HUDEP-2 (cell line): ENCODE measurements at regions not wholly inside any gene's neighbourhood (a gene's known extent, or its start where the extent isn't known, plus 50 kb on each side); places are given as distances from the start of the nearest gene placed in this dataset.

Experiments used
- DNase-seq, 76 experiments: peaks; one replicate each; lab custom pipeline; 2025; ENCODE audit not compliant: unreplicated experiment in 76 of 76; lab: John Stamatoyannopoulos, UW

DNA sequence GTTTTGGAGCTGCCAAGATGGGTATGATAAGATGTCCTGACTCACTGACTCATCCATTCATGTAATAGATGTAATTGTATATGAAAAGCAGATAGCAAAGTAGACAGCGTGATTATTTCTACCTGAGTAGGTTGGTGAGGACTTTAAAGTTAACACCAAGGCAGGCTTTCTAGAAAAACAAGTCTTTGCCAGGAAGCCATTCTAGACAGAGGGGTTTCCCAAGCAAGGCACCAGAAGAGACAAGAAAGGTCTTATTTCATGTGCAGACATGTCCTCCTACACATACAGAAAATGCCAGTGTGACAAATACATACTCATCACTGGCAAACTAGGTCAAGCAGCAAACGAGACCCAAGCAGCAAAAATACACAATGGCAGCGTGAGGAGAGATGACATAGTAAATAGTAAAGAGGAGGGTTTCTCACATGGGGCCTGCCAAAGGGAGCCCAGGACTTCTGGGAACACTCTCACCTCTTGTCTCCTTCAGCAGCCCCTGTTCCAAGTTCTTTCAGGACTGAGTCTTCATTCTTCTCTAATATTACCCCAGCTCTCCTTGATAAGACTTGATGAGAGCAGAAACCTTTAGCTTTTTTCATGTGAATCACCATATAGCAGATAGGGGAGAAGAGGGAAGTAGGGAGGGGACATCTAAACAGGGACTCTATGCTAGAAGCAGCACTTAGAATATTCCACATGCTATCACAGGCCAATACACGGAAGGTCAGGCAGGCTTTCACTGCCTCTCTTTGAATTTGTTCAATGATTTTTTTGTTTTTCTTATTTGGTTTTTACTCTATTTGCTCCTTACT is 114.6 kb upstream of the ATP1B1 start:
- no peak for DNase-seq

DNA sequence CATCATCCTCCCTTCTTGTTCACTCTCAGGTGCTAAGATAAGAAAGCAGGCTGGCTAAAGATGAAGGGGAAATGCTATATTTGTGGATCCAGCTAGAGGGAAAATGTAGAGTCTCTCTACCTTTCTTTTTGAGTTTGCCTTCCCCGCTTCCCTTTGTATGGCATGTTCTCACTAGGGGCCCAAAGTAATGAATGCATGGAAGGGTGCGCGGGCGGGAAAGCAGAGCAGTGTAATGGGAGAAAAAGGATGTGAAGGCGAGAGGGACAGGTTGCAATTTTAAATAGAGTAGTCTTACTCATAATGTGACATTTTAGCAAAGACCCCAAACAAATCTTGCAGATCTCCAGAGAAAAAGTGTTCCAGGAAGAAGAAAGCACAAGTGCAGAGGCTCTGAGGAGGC is 105.1 kb upstream of the ATP1B1 start:
- DNase-seq, result no peak

DNA sequence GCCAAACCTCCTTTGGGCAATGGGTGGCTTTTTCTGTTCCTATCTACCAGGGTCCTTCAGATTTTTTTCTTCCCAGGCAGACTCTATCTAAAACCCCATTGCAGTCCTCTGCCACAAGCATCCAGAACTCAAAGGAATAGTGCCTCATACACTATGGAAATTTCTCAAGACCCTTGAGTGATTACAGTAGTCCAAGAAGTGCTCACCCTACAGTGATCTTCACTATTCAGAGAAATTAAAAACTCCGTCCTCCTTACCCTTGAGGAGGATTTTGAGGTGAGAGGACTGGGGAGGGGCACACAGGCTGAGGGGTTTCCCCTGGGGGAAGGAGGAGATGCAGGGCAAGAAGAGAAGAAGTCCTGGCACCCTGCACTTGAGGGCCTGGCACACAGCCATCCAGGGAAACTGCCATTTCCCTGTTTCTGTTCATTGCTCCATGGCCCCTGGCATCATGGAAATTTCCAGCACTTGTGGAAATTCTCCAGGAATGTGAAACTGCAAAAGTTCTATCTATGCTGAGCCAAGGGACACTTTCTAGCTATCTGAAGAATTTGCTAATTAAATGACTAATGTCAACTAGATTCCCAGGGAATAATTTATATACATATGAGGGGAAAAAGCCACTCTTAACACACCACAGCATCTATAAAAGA is 102.5 kb upstream of the ATP1B1 start:
- DNase-seq, result no peak

DNA sequence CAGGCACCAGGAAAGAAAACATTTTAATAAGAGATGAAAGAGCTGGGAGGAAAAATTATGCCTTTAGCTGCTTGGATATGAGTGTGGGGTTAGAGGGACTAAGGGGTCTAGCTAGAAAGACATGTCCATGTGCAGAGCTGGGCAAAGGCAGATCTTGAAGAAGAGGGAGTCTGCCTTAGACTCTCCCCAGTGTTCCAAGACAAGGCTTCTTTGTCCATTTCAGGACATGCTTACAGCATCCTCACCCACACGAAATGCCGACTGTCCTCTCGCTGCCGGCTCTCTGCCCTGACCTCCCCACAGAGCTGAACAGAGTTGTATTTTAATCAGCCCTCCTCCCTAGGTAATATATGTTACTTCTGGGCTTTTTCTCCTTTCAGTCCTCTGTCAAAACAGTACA is 100.7 kb upstream of the ATP1B1 start:
- no peak for DNase-seq

DNA sequence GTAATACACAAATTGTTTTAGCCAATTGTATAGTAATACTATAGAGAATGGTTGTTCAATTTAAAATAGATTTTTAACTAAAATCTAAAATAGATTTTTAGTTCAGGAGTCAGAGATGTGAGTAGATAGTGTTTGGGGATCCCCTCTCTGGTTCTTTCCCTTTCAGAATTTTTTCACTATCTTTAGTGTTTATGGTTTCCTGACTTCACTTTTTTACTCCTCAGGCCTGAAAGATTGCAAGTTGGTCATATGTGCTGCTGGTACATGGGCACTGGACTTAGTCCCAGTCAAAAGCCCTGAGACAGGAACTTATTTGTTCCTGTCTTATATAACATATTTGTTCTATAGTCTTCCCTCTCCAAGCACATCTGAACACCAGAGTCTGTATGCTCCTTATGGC is 96.8 kb upstream of the ATP1B1 start:
- DNase-seq, result no peak

DNA sequence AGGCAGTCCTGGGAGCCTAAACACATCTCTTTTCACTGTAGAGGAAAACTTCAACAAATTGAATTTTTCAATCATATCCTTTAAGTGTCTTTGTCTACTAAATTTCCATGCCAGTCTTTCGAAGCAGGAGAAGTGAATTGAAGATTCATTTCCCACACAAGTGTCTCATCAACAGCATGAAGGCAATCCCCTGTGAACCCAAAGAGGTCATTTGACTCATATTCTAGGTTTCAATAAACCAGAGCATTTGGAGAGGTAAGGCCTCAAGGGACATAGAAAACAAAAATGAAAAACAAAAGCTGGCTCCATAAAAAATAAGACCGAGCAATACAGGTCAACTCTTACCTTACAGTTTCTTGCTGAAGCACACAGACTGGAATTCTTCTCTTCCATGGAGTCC is 94.1 kb upstream of the ATP1B1 start:
- DNase-seq, result no peak

DNA sequence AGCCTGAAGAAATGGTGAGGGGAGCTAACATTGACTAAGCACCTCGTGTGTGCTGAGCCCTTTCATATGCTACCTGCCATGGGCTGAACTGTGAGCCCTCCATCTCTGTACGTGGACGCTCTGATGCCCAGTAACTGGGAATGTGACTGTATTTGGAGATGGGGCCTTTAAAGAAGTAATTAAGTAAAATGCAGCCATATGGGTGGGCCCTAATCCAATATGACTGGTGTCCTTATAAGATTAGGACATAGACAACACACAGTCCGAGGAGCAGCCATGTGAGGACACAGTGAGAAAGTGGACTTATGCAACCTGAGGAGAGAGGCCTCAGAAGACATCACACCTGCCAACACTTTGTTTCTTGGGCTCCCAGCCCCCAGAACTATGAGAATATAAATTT is 92.7 kb upstream of the ATP1B1 start:
- DNase-seq, result no peak

DNA sequence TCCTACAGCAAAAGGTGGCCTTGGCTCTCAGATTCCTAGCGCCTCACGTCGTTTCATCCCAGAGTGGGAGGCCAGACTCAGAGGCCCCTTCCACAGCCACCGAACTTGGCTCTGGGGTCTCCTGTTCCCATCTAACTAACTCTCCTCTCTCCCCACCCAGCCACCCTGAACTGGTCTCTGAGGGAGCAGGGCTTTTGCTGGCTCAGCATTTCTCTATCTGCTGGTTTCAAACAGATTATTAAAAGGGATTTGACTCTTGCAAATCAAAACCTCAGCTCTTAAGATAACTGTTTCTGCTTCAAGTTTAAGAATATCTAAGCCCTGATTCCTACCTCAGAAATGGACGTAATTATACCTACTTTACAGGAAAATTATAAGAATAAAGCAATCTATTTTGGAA is 91.0 kb upstream of the ATP1B1 start:
- DNase-seq, result no peak

DNA sequence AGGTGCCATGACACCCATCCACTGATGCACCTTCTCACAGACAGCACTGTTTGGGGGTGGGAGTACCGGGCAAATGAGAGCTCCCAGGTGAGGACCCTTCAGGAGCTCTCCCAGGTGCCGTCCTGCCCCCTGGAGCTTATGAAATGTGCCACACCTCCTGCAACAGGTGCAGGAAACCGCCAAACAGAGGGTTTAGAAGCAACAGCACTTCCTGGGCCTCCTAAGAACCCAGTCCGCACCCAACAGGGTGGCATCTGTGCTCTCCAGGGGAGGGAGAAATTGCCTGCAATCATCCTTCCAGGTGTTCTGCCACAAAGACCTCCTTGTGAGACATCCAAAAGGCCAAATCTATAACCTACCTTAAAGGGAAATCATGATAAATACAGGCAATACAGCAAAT is 87.7 kb upstream of the ATP1B1 start:
- no peak for DNase-seq

DNA sequence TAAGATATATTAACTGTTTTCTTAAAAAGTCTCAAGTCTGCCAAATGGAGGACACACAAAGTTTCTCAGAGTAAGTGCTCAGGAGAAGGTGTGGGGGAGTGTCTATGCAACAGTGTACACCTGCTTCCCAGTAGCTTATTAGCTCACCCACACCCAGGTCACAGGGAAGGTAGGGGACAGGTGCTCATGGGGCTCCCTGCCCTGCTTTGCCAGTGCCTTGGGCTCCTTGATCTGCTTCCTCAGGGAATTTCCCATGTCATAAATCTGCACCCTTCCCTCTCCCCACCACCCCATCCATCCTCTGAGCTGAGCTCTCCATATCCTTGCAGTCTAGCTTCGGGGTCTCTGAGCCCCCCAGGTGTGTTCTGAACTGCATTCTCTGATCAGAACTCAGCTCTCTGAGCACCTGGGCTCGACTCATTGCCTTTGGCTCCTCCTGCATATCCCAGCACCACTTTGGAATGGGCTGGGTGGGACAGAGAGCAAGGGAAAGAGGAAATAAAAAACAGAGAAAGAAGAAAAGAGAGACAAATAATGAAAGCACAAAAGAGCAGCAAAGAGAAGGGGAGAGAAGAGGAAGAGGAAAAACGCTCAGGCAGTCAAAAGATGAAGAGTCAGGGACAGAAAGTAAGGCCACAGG is 87.0 kb upstream of the ATP1B1 start:
- DNase-seq, result no peak

DNA sequence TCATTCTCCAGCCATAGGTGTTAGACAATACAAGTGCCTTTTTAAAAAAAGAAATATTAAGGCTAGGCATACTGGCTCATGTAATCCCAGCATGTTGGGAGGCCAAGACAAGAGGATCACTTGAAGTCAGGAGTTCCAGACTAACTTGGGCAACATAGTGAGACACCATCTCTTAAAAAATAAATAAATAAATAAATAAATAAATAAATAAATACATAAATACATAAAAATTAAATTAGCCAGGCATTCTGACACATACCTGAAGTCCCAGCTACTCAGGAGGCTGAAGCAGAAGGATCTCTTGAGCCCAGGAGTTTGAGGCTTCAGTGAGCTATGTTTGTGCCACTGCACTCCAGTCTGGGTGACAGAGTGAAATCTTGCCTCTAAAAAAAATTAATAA is 85.8 kb upstream of the ATP1B1 start:
- DNase-seq, result no peak

DNA sequence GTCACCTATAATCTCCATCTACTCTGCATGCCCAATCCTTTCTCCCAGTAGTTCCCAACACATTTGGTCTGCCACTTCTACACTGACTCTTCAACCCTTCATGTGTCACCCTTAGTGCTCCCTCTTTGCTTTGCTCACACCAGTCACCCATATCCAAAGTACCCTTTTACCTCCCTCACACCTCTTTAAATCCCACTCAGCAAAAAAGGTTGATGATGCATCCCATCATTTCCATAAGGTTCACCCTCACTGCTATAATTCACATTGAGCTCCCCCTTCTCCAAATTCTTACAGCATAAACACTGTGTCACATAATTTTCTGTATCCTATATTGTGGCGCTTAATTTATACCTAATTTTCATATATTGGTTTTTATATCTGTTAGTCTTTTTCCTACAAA is 83.8 kb upstream of the ATP1B1 start:
- no peak for DNase-seq

DNA sequence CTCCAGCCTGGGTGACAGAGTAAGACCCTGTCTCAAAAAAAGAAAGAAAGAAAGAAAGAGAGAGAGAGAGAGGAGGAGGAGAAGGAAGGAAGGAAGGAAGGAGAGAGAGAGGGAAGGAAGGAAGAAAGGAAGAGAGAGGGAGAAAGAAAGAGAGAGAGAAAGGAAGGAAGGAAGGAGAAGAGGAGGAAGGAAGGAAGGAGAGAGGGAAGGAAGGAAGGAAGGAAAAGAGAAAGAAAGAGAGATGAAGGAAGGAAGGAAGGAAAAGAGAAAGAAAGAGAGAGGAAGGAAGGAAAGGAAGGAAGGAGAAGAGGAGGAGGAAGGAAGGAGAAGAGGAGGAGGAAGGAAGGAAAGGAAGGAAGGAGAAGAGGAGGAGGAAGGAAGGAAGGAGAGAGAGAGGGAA is 82.2 kb upstream of the ATP1B1 start:
- no peak for DNase-seq

DNA sequence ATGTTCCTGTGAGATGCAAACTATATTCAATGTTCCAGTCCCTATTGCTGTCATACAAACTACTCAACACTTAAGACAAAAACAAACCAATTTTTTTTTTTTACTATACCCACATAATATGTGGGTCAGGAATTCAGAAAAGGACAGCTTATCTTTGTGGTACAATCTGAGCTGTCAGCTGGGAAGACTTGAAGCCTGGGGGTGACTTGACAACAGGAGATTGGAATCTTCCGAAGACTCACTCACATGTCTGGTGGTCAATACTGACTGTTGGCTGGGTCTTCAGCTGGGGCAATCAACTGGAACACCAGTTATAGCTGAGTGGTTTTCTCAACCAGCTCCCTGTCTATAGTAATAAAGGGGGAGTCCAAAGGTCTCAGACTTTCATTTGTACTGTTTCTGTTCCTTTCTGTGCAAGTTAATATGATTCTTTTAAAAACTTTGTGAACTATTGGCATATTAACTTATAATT is 81.7 kb upstream of the ATP1B1 start:
- no peak for DNase-seq

DNA sequence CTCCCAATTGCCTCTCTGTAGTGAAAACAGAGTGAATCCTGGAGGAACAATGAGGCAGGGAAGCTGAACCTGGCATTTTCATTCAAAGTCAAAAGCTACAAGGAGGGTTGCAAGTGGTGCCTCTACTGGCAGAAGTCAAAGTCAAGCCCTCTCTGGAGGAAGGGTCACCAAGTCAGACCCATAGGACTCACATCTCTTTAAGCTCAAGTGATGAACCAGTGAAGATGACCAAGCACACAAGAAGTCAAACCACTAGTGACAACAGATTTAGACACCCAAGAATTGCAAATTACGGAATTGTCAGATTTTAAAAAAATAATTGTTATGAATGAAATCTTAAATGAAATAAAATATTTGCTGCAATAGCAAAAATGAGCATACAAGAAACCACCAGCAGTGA is 81.1 kb upstream of the ATP1B1 start:
- DNase-seq, result no peak

DNA sequence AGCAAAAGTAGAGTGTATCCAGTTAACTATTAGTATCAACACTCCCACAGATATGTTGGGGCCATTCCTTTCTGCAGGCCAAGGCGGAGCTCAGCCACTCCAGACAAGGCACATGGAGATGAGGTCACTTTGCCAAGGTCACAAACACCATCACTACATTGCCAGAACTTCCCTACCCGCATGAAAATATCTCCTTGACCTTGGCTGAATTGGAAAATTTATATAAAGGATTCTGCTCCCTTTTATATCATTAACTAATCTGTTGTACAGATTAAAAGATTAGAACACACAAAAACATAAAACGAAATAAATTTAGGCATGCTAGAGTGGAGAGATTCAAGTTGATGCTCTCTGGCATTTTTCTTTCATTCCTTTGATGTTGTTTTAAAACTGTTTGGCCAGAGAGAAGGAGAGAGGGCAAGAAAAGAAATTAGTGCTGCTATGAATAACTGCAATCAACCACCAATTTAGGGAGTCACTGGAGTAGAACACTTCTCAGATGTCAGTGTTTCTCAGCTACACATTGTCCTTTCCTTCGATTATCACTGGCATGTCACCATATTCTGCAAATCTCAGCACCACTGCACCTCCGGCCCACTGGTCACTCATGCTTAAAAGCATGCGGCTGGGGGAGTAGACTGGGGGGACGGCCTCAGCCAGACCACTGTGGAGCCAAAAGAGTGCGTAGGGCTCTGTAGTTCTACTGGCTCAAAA is 78.7 kb upstream of the ATP1B1 start:
- no peak for DNase-seq

DNA sequence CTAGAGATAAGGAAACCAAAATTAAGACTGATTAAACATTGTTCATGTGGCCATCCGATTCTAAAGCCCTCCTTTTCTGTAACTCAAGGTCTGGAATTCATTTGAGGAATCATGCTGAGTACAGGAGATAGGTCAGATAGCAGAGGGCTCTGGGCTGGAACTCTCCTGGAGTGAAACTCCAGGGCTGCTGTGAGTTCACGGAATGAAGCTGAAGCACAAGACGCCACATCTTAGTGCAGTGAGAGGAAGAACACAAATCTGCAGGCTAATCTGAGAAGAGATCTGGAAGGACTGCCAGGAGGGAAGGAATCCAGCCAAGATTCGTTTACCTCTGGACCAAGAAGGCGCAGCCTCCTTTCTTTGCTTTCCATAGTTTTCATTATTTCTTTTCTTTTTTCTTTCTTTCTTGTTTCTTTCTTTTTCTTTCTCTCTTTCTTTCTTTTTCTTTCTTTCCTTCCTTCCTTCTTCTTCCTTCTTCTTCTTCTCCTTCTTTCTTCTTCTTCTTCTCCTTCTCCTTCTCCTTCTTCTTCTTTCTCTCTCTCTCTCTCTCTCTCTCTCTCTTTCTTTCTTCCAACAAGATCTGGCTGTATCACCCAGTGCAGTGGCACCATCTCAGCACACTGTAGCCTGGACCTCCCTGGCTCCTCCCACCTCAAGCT is 74.8 kb upstream of the ATP1B1 start:
- no peak for DNase-seq

DNA sequence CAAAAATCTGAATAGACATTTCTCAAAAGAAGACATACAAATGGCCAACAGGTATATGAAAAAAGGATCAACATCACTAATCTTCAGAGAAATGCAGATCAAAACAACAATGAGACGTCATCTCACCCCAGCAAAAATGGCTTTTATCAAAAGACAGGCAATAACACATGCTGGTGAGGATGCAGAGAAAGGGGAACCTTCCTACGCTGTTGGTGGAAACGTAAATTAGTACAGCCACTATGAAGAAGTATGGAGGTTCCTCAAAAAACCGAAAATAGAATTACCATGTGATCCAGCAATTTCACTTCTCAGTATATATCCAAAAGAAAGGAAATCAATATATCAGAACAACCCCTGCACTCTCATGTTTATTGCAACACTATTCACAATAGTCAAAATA is 65.1 kb upstream of the ATP1B1 start:
- DNase-seq, result no peak

DNA sequence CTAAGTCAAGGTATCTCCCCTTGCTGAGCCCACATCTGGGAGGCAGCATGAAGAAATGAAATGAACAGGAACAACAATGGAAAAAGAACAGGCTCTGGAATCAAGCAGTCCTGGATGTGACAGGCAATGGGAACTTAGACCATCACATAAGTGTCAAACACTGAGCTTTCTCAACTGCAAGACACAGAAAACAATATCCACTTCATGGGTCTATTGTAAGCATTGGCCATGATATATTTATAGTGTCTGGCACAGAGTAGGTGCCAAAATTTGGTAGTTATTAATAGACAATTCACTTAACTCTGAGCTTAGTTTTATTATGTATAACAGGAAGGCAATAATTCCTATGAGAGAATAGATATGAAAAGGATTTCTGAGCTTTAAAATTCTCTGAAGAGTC is 64.1 kb upstream of the ATP1B1 start:
- DNase-seq, result no peak

DNA sequence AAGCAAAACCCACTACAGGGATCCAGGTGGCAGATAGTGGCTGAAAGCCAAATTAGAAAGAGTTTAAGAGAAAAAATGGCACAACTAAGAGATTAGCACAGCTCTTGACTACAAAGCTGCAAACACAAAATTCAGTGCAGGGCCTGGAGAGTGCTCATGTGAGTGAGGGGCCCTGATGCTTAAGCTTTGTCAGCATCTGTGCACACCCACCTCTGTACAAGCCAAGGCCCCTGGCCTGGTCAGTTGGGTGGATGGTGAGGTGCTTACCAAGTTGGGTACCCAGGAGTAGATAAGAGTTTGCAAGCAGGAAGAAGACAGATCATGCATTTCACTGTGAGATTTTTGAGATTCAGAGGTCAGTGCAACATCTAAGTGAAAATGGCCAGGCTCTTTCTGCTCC is 62.7 kb upstream of the ATP1B1 start:
- no peak for DNase-seq

DNA sequence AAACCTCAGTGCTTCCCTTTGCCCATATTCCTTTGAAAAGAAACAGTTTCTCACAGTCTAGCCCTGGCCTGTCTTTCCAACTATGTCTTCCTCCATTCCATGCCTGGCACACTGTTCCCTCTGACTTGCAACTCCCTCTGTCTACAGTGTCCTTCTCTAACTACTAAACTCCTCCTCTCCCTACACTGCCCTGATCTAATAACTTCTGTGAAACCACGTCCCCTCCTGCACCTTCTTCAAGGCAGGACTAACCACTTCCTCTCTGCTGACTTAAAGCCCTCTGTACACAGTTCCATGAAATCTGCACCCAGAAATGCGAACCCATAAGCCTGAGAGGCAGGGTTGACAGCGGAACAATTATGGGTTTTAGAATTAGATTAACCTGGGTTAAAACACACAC is 62.2 kb upstream of the ATP1B1 start:
- no peak for DNase-seq
